ENCODE measurements at regions not wholly inside any gene's neighbourhood (a gene's known extent, or its start where the extent isn't known, plus 50 kb on each side); places are given as distances from the start of the nearest gene placed in this dataset.

- 61% methylated on average over 1 of the region's 1 CpG for WGBS
- no peak overlapping the region for H3K27ac ChIP-seq (ENCODE audit: low read depth in 1 of 2, low read length in 2 of 2)
- no peak for TF ChIP-seq FOXA1 (IDR thresholded peaks at IDR 0.05)
- TF ChIP-seq HNF4G (IDR thresholded peaks at IDR 0.05): no peak
- TF ChIP-seq MAX (IDR thresholded peaks at IDR 0.05): no peak
- TF ChIP-seq NR2F2 (IDR thresholded peaks at IDR 0.05): no peak
Measured at GRCh38 chr1:60665311-60665710, 417.1 kb upstream of the NFIA start.

GRCh38 chr1:60664086-60664625 is 418.2 kb upstream of the NFIA start:
- Histone ChIP-seq H3K27ac (ENCODE audit: low read depth in 1 of 2, low read length in 2 of 2) (no peak overlapping the region), H3K36me3 (ENCODE audit: control insufficient read depth in 4 of 4, insufficient read depth in 3 of 4, low read depth in 1 of 4, low read length in 3 of 4) (no peaks in the 10 kb centered on the region), H3K27me3 (ENCODE audit: control insufficient read depth in 4 of 4, insufficient read depth in 4 of 4, low read length in 3 of 4) (no peaks in the 10 kb centered on the region), H3K4me3 (ENCODE audit: low read depth in 1 of 3, low read length in 3 of 3) (no peak overlapping the region), H3K9ac (ENCODE audit: low read depth in 1 of 2, low read length in 2 of 2) (no peak overlapping the region), H3K9me3 (ENCODE audit: control insufficient read depth in 4 of 4, low read length in 3 of 4) (no peaks in the 10 kb centered on the region), H3K4me1 (ENCODE audit: control insufficient read depth in 4 of 4, insufficient read depth in 4 of 4, low read length in 3 of 4) (no peaks in the 10 kb centered on the region)
- no peak for TF ChIP-seq GABPA (IDR thresholded peaks at IDR 0.05 in 1 of 2, conservative IDR thresholded peaks at IDR 0.05 in 1 of 2)
- no peak for TF ChIP-seq YY1 (IDR thresholded peaks at IDR 0.05)
- TF ChIP-seq FOXA2 (IDR thresholded peaks at IDR 0.05): no peak
- TF ChIP-seq RXRA (IDR thresholded peaks at IDR 0.05): no peak
- no peak for TF ChIP-seq ATF3 (IDR thresholded peaks at IDR 0.05)
- no peak for TF ChIP-seq REST (IDR thresholded peaks at IDR 0.05)
- TF ChIP-seq TAF1 (conservative IDR thresholded peaks at IDR 0.05): no peak
- TF ChIP-seq RAD21 (IDR thresholded peaks at IDR 0.05): no peak
- no peak for TF ChIP-seq CTCF (IDR thresholded peaks at IDR 0.05; ENCODE audit: low read depth, low read length, missing input control)
- no peak for TF ChIP-seq HNF4G (IDR thresholded peaks at IDR 0.05)
- no peak for TF ChIP-seq FOXA1 (IDR thresholded peaks at IDR 0.05)
- TF ChIP-seq ZBTB33 (IDR thresholded peaks at IDR 0.05): no peak
- no peak for TF ChIP-seq NR2F2 (IDR thresholded peaks at IDR 0.05)
- no peak for TF ChIP-seq SP1 (IDR thresholded peaks at IDR 0.05)
- no peak for TF ChIP-seq EGR1 (IDR thresholded peaks at IDR 0.05; ENCODE audit: low read depth in 2 of 2)
- TF ChIP-seq HNF4A (conservative IDR thresholded peaks at IDR 0.05): no peak
- no peak for TF ChIP-seq JUND (IDR thresholded peaks at IDR 0.05)
- TF ChIP-seq MAX (IDR thresholded peaks at IDR 0.05): no peak
- DNase-seq (ENCODE audit: low spot score): no peak
- WGBS: 84% methylated on average over 2 of the region's 2 CpGs

More at GRCh38 chr1:60665311-60665710, 417.1 kb upstream of the NFIA start:
- no peak for DNase-seq (ENCODE audit: low spot score)
- Histone ChIP-seq H3K4me3 (ENCODE audit: low read depth in 1 of 3, low read length in 3 of 3) (no peak overlapping the region), H3K27me3 (ENCODE audit: control insufficient read depth in 4 of 4, insufficient read depth in 4 of 4, low read length in 3 of 4) (no peaks in the 10 kb centered on the region), H3K36me3 (ENCODE audit: control insufficient read depth in 4 of 4, insufficient read depth in 3 of 4, low read depth in 1 of 4, low read length in 3 of 4) (no peaks in the 10 kb centered on the region), H3K9me3 (ENCODE audit: control insufficient read depth in 4 of 4, low read length in 3 of 4) (no peaks in the 10 kb centered on the region), H3K4me1 (ENCODE audit: control insufficient read depth in 4 of 4, insufficient read depth in 4 of 4, low read length in 3 of 4) (no peaks in the 10 kb centered on the region), H3K9ac (ENCODE audit: low read depth in 1 of 2, low read length in 2 of 2) (no peak overlapping the region)
